ENCODE measurements at regions not wholly inside any gene's neighbourhood (a gene's known extent, or its start where the extent isn't known, plus 50 kb on each side); places are given as distances from the start of the nearest gene placed in this dataset.
"Not testable (repeated sequence)": the region's sequence is repeated elsewhere in the genome, so short reads cannot be mapped to it uniquely, and the experiment has no call there.

DNA sequence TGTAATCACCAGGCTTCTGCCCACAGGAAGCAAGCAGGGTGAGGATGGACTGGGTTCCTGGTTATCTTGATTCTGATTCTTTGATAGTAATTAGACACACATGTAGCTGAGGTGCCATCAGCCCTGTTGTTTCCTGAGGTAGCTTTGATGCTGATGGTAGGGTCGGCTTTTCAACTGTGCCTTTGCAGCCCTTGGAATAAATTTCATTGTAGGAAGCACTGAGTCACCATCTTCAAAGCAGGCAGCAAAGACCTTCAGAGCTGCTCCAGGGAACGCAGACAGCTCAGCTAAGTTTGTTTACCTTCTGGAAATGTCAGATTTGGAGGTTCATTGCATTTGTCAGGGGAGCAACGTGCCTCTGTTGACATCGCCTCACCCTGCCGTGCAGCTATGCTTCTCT lies 135.4 kb downstream of the ASMT start:
- TF ChIP-seq, protein P1, sequence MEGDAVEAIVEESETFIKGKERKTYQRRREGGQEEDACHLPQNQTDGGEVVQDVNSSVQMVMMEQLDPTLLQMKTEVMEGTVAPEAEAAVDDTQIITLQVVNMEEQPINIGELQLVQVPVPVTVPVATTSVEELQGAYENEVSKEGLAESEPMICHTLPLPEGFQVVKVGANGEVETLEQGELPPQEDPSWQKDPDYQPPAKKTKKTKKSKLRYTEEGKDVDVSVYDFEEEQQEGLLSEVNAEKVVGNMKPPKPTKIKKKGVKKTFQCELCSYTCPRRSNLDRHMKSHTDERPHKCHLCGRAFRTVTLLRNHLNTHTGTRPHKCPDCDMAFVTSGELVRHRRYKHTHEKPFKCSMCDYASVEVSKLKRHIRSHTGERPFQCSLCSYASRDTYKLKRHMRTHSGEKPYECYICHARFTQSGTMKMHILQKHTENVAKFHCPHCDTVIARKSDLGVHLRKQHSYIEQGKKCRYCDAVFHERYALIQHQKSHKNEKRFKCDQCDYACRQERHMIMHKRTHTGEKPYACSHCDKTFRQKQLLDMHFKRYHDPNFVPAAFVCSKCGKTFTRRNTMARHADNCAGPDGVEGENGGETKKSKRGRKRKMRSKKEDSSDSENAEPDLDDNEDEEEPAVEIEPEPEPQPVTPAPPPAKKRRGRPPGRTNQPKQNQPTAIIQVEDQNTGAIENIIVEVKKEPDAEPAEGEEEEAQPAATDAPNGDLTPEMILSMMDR (IDR thresholded peaks at IDR 0.05) = no peak
- TF ChIP-seq POLR2A (IDR thresholded peaks at IDR 0.05) = no peak
- Histone ChIP-seq H3K36me3 (no peaks in the 10 kb centered on the region), H3K27ac (no peak overlapping the region), H3K4me3 (no peak overlapping the region), H3K27me3 (no peaks in the 10 kb centered on the region), H3K4me1 (peaks cover 0 to 10% (median 0%) of the 10 kb centered on the region in 3 donors), H3K9me3 (peaks cover 0 to 5% (median 0%) of the 10 kb centered on the region in 3 donors)
- intact Hi-C loops (cut with DNase I) = no loop called here
- no peak for DNase-seq
- 9 to 49% methylated on average over 3 to 5 of the region's 5 CpGs for WGBS, 2 donors

DNA sequence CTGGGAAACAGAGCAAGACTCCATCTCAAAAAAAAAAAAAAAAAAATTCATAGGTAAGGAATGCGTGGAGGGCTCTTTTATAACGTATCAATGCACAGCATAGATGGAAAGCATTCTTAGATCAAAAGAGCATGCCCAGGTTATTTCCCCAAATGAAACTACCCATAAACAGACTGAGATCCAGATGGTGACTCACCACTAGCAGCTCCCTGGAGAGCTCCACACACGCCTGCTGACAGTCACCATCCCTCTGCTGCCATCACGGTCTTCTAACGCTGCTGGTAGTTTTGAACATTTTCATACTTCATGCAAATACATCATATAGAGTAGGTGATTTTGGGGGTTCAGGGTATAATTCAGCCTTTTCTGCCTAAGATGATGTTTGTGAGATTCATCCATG lies 136.9 kb downstream of the ASMT start:
- Histone ChIP-seq H3K4me1 (peaks cover 0 to 10% (median 0%) of the 10 kb centered on the region in 3 donors), H3K9me3 (peaks cover 0 to 14% (median 6%) of the 10 kb centered on the region in 3 donors), H3K27me3 (no peaks in the 10 kb centered on the region), H3K27ac (no peak overlapping the region), H3K4me3 (no peak overlapping the region), H3K36me3 (no peaks in the 10 kb centered on the region)
- DNase-seq = no peak
- intact Hi-C loops (cut with DNase I) = no loop called here
- no peak for TF ChIP-seq POLR2A (IDR thresholded peaks at IDR 0.05)
- TF ChIP-seq, protein P1 (IDR thresholded peaks at IDR 0.05) = no peak
- WGBS, 2 donors = 47 to 71% methylated on average over 5 of the region's 5 CpGs

DNA sequence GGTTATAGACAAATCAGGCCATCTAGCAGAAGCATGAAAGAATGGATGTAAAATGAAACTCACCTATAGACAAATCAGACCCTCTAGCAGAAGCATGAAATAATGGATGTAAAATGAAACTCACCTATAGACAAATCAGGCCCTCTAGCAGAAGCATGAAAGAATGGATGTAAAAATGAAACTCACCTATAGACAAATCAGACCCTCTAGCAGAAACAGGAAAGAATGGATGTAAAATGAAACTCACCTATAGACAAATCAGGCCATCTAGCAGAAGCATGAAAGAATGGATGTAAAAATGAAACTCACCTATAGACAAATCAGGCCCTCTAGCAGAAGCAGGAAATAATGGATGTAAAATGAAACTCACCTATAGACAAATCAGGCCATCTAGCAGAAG lies 137.9 kb downstream of the ASMT start:
- DNase-seq; H3K4me3 ChIP-seq; H3K27ac ChIP-seq; intact Hi-C loops (cut with DNase I); H3K36me3 ChIP-seq; H3K27me3 ChIP-seq: not testable (repeated sequence)
- Histone ChIP-seq H3K9me3 (peaks cover 0 to 24% (median 9%) of the 10 kb centered on the region in 3 donors), H3K4me1 (peaks cover 0 to 10% (median 0%) of the 10 kb centered on the region in 3 donors)

DNA sequence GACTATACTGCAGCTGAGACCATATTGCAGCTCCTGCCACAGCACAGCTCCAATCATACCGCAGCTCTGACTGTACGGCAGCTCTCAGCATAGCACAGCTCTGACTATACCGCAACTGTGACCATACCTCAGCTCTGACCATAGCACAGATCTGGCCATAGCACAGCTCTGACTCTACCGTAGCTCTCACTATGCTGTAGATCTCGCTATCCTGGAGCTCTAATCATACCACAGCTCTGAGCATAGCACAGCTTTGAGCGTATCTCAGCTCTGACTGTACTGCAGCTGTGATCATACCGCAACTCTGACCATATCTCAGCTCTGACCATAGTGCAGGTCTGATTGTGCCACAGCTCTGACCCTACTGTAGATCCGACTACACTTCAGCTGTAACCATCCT lies 139.2 kb downstream of the ASMT start:
- peaks cover 0 to 36% (median 11%) of the 10 kb centered on the region in 3 donors for H3K9me3 ChIP-seq
- H3K4me1 ChIP-seq = peaks cover 0 to 10% (median 0%) of the 10 kb centered on the region in 3 donors
- no peak overlapping the region for H3K27ac ChIP-seq
- no peaks in the 10 kb centered on the region for H3K27me3 ChIP-seq
- DNase-seq = no peak
- no peak overlapping the region for H3K4me3 ChIP-seq
- WGBS, 2 donors = 84 to 100% methylated on average over 3 to 8 of the region's 8 CpGs
- intact Hi-C loops (cut with DNase I) = no loop called here
- no peak for TF ChIP-seq POLR2A (IDR thresholded peaks at IDR 0.05)
- TF ChIP-seq, protein P1 (IDR thresholded peaks at IDR 0.05) = no peak
- no peaks in the 10 kb centered on the region for H3K36me3 ChIP-seq

DNA sequence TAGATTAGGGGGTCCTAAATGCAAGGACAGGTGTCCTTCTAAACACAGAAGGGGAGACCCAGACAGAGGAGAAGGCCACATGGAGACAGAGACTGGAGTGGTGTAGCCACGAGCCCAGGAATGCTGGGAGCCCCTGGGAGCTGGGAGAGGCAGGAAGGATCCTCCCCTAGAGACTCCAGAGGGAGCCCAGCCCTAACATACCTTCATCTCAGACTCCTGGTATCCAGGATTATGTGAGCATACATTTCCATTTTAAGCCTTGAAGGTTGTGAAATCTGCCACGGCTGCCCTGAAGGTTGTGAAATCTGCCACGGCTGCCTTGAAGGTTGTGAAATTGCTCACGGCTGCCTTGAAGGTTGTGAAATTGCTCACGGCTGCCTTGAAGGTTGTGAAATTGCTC lies 148.4 kb downstream of the ASMT start:
- Histone ChIP-seq H3K27ac (no peak overlapping the region), H3K4me1 (no peaks in the 10 kb centered on the region), H3K36me3 (no peaks in the 10 kb centered on the region), H3K4me3 (no peak overlapping the region), H3K9me3 (peaks cover 0 to 47% (median 7%) of the 10 kb centered on the region in 3 donors), H3K27me3 (no peaks in the 10 kb centered on the region)
- no peak for DNase-seq
- TF ChIP-seq POLR2A (IDR thresholded peaks at IDR 0.05) = no peak
- TF ChIP-seq, protein P1 (IDR thresholded peaks at IDR 0.05) = no peak
- intact Hi-C loops (cut with DNase I) = no loop called here
- 21 to 31% methylated on average over 3 to 4 of the region's 5 CpGs for WGBS, 2 donors

DNA sequence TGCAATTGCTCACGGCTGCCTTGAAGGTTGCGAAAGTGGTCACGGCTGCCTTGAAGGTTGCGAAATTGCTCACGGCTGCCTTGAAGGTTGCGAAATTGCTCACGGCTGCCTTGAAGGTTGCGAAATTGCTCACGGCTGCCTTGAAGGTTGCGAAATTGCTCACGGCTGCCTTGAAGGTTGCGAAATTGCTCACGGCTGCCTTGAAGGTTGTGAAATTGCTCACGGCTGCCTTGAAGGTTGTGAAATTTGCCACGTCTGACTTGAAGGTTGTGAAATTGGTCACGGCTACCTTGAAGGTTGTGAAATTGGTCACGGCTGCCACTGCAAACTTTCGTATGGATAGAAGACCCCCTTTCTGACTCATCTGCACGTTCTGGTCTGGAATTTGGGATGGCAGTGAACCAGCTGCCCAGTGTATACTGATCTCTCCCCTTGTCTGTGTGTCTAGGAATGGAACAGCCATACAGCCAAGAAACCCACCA lies 150.1 kb downstream of the ASMT start:
- H3K4me1 ChIP-seq; H3K27me3 ChIP-seq; DNase-seq; H3K36me3 ChIP-seq; H3K4me3 ChIP-seq; intact Hi-C loops (cut with DNase I); H3K27ac ChIP-seq: not testable (repeated sequence)
- WGBS, 2 donors = 10 to 26% methylated on average over 6 to 10 of the region's 19 CpGs
- H3K9me3 ChIP-seq = peaks cover 0 to 53% (median 4%) of the 10 kb centered on the region in 3 donors

All from esophagus squamous epithelium (tissue), 5 donors.